AG04450 (cell line): ENCODE measurements at regions not wholly inside any gene's neighbourhood (a gene's known extent, or its start where the extent isn't known, plus 50 kb on each side); places are given as distances from the start of the nearest gene placed in this dataset.

Source experiments
- CTCF ChIA-PET: fragments of 300-600, 350-600 bp; formaldehyde crosslinking; extraction: SDS; loops from one replicate; lab custom pipeline; 2022; ENCODE audit warnings: antibody characterized with exemption, inconsistent platforms; lab: Charles Lee
- POLR2A ChIA-PET: fragments of 350-600 bp; formaldehyde crosslinking; extraction: SDS; loops from one replicate; lab custom pipeline; 2021; ENCODE audit warnings: antibody characterized with exemption, inconsistent platforms; lab: Yijun Ruan, JAX
- DNase-seq: peaks from one replicate; pipeline ENCODE4 v3.0.0-alpha.2; 2011; ENCODE audit warnings: low read depth, low spot score
- H3K27ac ChIP-seq: one replicate; pipeline ENCODE4 v1.5.1; 2012; ENCODE audit warnings: low read depth, low read length, control low read depth
- H3K27me3 ChIP-seq: one replicate; pipeline ENCODE4 v1.6.0; 2012; ENCODE audit warnings: low read length; ENCODE audit not compliant: control insufficient read depth, insufficient read depth
- H3K4me3 ChIP-seq: 2 replicates; pipeline ENCODE4 v1.5.1; 2011; ENCODE audit warnings: mild to moderate bottlenecking, low read depth, low read length, control low read depth
- H3K9me3 ChIP-seq: 2 replicates; pipeline ENCODE4 v1.5.1; 2012; ENCODE audit warnings: low read length; ENCODE audit not compliant: control insufficient read depth, insufficient read depth
- CTCF ChIP-seq: IDR thresholded peaks from 2 replicates; pipeline ENCODE4 v1.5.1; 2011; ENCODE audit warnings: low read depth, low read length, control low read depth, inconsistent platforms

DNA sequence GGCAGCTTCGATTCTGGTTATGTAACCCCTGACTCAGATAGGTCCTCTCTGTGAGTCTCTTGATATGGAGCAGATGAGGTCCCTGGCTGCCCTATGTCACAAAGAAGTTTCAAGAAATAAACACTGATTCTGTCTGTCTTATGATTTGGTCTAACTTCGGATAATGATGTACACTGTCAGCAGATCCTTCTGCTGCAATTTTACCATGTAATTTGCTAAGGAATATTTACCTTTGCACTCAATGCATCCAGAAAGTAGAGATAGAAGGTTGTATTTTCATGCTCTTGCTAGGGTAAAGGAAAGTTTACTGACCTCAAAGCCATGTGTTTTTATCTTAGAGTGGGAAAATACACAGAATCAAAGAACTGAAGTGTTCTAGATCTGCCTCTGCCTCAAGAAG, 98.2 kb downstream of the KLF5 start:
- H3K9me3 ChIP-seq: no peaks in the 10 kb centered on the region
- POLR2A ChIA-PET: no interaction called here
- TF ChIP-seq CTCF: no peak
- no peak overlapping the region for H3K27ac ChIP-seq
- H3K4me3 ChIP-seq: no peak overlapping the region
- CTCF ChIA-PET: no interaction called here
- DNase-seq: no peak
- H3K27me3 ChIP-seq: no peaks in the 10 kb centered on the region

GRCh38 chr13:73146707-73147106, 87.9 kb downstream of the KLF5 start:
- Histone ChIP-seq H3K9me3 (no peaks in the 10 kb centered on the region), H3K4me3 (no peak overlapping the region), H3K27ac (no peak overlapping the region), H3K27me3 (no peaks in the 10 kb centered on the region)
- TF ChIP-seq CTCF: no peak
- DNase-seq: no peak
- ChIA-PET CTCF (no interaction called here), POLR2A (no interaction called here)

DNA sequence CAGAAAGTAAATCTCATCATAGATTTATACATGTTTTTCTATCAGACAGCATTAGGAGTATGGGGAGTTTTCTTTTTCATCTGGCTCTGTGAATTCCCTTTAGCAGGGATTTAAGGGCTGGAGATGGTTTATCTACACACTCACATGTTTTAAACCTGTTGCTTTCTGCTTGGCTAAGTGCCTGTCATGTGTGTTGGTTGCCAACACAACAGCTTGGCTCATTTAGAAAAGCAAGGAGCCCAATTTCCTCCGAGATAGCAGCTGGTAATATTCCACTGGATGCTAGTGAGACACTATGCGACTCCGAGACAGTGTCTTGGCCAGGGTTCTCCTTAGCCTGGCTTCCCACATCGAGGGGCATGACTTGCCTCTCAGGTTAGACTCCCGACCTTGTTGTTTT, 83.3 kb downstream of the KLF5 start:
- no peak for DNase-seq
- H3K4me3 ChIP-seq: no peak overlapping the region
- POLR2A ChIA-PET: no interaction called here
- CTCF ChIA-PET: no interaction called here
- H3K27me3 ChIP-seq: no peaks in the 10 kb centered on the region
- no peak for TF ChIP-seq CTCF
- no peak overlapping the region for H3K27ac ChIP-seq
- no peaks in the 10 kb centered on the region for H3K9me3 ChIP-seq

GRCh38 chr13:73141292-73141771, 82.5 kb downstream of the KLF5 start:
- CTCF ChIA-PET: interaction anchor here (1.4 kb wide), 1 partner anchor 14 kb away, joined by 3 read pairs; no protein-coding TSS in a partner anchor
- POLR2A ChIA-PET: no interaction called here
- no peak for TF ChIP-seq CTCF
- H3K9me3 ChIP-seq: no peaks in the 10 kb centered on the region
- H3K27me3 ChIP-seq: no peaks in the 10 kb centered on the region
- DNase-seq: no peak
- H3K4me3 ChIP-seq: no peak overlapping the region
- H3K27ac ChIP-seq: no peak overlapping the region

DNA sequence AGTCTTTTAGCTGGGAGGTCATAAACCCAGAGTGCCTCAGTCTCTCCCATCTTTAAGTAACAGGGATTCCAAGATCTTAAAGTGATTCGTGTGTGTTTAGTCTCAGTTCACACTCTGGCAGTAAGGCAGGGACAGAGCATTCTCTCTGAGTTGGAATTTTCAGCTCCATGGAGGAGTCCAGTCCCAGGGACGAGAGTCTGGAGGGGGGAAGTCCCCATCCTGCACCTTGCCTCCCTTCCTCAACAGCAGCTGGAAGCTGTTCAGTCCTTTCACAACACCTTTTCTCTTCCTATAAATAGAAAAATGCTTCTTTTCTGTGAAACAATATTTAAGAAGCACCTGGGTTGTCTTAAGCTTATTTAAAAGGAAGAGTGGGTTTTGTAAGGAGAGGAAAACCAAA, 82.0 kb downstream of the KLF5 start:
- Histone ChIP-seq H3K27me3 (no peaks in the 10 kb centered on the region), H3K9me3 (no peaks in the 10 kb centered on the region), H3K27ac (no peak overlapping the region), H3K4me3 (no peak overlapping the region)
- ChIA-PET CTCF (interaction anchor here (1.4 kb wide), 1 partner anchor 14 kb away, joined by 3 read pairs; no protein-coding TSS in a partner anchor), POLR2A (no interaction called here)
- TF ChIP-seq CTCF: no peak
- DNase-seq: no peak
